ENCODE measurements at regions not wholly inside any gene's neighbourhood (a gene's known extent, or its start where the extent isn't known, plus 50 kb on each side); places are given as distances from the start of the nearest gene placed in this dataset.

DNA sequence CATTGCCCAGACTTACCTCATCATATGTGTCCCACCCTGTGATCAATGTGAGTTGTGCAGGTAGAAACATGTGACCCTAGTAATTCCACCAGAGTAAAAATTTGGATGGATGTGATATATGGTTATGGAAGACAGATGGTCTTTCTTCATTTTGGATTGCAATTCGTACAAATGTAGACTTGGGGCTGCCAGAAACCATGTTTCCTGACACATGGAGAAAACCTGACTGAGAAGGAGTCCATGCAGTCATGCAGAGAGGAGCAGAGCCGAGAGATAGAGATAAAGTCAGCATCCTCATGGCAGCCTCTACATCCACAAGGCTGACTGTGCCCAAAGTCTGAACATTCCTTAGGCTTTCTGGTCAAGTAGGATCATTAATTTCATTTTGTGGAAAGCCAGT, 678.1 kb upstream of the KIRREL3 start:
- H3K36me3 Mint-ChIP-seq (ENCODE audit: unreplicated experiment), result no peaks in the 10 kb centered on the region
- DNase-seq (ENCODE audit: extremely low spot score, unreplicated experiment), result no peak
- TF ChIP-seq, protein P1, sequence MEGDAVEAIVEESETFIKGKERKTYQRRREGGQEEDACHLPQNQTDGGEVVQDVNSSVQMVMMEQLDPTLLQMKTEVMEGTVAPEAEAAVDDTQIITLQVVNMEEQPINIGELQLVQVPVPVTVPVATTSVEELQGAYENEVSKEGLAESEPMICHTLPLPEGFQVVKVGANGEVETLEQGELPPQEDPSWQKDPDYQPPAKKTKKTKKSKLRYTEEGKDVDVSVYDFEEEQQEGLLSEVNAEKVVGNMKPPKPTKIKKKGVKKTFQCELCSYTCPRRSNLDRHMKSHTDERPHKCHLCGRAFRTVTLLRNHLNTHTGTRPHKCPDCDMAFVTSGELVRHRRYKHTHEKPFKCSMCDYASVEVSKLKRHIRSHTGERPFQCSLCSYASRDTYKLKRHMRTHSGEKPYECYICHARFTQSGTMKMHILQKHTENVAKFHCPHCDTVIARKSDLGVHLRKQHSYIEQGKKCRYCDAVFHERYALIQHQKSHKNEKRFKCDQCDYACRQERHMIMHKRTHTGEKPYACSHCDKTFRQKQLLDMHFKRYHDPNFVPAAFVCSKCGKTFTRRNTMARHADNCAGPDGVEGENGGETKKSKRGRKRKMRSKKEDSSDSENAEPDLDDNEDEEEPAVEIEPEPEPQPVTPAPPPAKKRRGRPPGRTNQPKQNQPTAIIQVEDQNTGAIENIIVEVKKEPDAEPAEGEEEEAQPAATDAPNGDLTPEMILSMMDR (IDR thresholded peaks at IDR 0.05), result no peak
- no peak overlapping the region for H3K27ac Mint-ChIP-seq (ENCODE audit: unreplicated experiment)
- peaks cover 6% of the 10 kb centered on the region for H3K27me3 Mint-ChIP-seq (ENCODE audit: unreplicated experiment)
- H3K9me3 Mint-ChIP-seq (ENCODE audit: unreplicated experiment), result no peaks in the 10 kb centered on the region
- H3K4me1 Mint-ChIP-seq (ENCODE audit: unreplicated experiment), result no peaks in the 10 kb centered on the region
- no peak overlapping the region for H3K4me3 Mint-ChIP-seq (ENCODE audit: unreplicated experiment)

DNA sequence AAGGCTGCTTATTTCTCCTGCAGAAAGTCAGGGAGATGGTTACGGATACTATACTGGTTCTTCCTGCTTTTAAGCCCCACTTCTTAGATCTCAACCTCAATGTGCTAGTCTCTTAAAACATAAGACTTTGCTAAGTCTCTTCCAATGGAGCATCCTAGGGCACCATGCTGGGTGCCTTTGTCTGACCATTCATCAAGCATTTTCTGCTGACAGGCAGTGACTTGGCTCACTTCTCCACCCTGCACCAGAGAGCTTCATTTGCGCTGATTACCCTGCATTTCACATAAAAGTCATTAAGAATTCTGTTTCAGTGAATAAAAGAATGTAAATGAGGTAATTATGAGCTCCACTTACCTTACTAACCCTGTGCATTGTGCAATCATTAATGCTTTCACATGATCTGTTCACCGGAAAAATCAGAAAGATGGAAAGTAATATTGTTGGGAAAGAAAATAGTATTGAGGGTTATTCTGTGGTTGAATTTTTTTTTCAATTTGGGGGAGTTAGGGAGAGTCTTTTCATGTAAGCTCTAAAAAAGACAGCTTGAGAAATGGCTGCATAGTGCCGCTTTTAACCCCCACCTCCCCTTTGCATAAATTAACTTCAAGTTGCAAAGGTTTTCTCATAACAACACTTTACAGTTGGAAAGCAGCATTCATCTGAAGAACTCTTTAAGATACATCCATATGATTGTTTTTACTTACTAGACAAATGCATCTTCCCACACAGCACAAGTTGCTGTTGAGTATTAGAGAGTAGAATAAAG, 677.3 kb upstream of the KIRREL3 start:
- H3K27me3 Mint-ChIP-seq (ENCODE audit: unreplicated experiment), result peaks cover 11% of the 10 kb centered on the region

DNA sequence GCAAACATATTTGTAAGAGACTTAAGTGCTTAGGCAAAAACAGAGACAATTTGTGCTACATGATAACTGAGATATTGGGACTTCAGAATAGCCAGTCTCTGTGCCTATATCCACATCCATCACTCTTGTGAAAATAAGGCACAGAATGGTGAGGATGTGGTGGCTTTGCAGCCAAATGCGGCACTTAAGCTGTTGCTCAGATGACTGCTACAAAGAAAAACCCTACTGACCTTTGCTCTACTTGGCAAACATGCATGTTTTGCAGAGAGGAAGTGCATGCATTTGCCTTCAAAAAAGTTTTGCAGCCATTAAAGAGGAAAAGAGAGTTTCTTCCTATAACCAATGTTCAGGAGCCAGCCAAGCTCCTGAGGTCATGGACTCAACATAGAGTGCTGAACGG, 675.0 kb upstream of the KIRREL3 start:
- H3K4me1 Mint-ChIP-seq (ENCODE audit: unreplicated experiment), result no peaks in the 10 kb centered on the region
- no peaks in the 10 kb centered on the region for H3K36me3 Mint-ChIP-seq (ENCODE audit: unreplicated experiment)
- no peak for DNase-seq (ENCODE audit: extremely low spot score, unreplicated experiment)
- no peak overlapping the region for H3K4me3 Mint-ChIP-seq (ENCODE audit: unreplicated experiment)
- H3K27me3 Mint-ChIP-seq (ENCODE audit: unreplicated experiment), result peaks cover 15% of the 10 kb centered on the region
- no peaks in the 10 kb centered on the region for H3K9me3 Mint-ChIP-seq (ENCODE audit: unreplicated experiment)
- TF ChIP-seq, protein P1 (IDR thresholded peaks at IDR 0.05), result no peak
- H3K27ac Mint-ChIP-seq (ENCODE audit: unreplicated experiment), result no peak overlapping the region

More for the DNA sequence above, 677.3 kb upstream of the KIRREL3 start:
- TF ChIP-seq, protein P1 (IDR thresholded peaks at IDR 0.05), result no peak
- DNase-seq (ENCODE audit: extremely low spot score, unreplicated experiment), result no peak
- Mint-ChIP-seq H3K36me3 (ENCODE audit: unreplicated experiment) (no peaks in the 10 kb centered on the region), H3K4me3 (ENCODE audit: unreplicated experiment) (no peak overlapping the region), H3K9me3 (ENCODE audit: unreplicated experiment) (no peaks in the 10 kb centered on the region), H3K4me1 (ENCODE audit: unreplicated experiment) (no peaks in the 10 kb centered on the region), H3K27ac (ENCODE audit: unreplicated experiment) (no peak overlapping the region)

DNA sequence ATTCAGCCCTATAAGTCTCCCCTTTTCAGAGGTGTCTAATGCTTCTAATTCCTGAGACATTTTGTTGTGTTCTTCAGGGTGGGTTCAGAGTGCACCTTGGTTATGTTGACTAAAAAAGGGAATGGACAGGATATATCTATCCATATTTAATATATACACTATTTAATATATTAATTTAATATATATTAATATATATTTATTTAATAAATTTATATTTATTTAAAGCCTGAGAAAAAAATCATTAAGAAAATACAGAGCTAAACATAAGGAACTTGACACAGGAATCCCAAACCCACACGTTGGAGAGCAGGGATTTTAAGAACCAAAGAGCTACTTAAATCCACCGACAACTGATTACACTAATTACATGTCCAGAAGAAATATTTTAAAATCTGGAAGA, 674.2 kb upstream of the KIRREL3 start:
- TF ChIP-seq, protein P1 (IDR thresholded peaks at IDR 0.05), result no peak
- Mint-ChIP-seq H3K9me3 (ENCODE audit: unreplicated experiment) (no peaks in the 10 kb centered on the region), H3K27ac (ENCODE audit: unreplicated experiment) (no peak overlapping the region), H3K36me3 (ENCODE audit: unreplicated experiment) (no peaks in the 10 kb centered on the region), H3K4me3 (ENCODE audit: unreplicated experiment) (no peak overlapping the region), H3K4me1 (ENCODE audit: unreplicated experiment) (no peaks in the 10 kb centered on the region), H3K27me3 (ENCODE audit: unreplicated experiment) (peaks cover 15% of the 10 kb centered on the region)
- no peak for DNase-seq (ENCODE audit: extremely low spot score, unreplicated experiment)

DNA sequence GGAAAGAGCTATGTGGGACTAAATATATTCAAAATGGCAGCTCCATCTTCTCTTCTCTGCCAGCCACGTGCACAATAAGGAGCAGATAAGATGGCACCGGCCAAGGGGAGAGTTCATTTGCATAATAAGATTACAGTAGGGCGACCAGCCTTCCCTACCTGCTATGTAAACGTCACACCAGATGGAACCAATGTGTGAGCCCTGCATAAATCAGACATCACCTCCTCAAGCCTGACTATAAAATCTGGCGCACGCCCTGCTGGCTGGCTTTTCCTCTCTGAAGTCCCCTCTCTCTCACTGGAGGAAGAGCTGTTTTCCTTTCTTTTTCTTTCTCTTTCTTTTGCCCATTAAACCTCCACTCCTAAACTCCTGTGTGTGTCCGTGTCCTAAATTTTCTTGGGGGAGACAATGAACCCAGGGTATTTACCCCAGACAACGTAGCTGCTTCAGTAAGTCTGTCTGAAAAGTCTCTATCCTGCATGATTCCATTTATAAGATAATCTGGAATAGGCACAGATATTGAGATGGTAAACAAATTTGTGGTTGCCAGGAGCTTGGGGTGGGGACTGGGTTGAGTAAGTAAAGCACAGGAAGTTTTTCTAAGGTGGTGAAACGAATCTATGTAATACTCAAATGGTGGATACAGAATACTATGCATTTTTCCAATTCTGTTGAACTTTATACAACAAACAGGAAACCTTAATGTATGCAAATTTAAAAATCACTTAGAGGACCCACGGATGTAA, 670.0 kb upstream of the KIRREL3 start:
- no peak for DNase-seq (ENCODE audit: extremely low spot score, unreplicated experiment)
- Mint-ChIP-seq H3K9me3 (ENCODE audit: unreplicated experiment) (no peaks in the 10 kb centered on the region), H3K36me3 (ENCODE audit: unreplicated experiment) (no peaks in the 10 kb centered on the region), H3K27me3 (ENCODE audit: unreplicated experiment) (peaks cover 9% of the 10 kb centered on the region), H3K27ac (ENCODE audit: unreplicated experiment) (no peak overlapping the region), H3K4me1 (ENCODE audit: unreplicated experiment) (no peaks in the 10 kb centered on the region), H3K4me3 (ENCODE audit: unreplicated experiment) (no peak overlapping the region)
- TF ChIP-seq, protein P1 (IDR thresholded peaks at IDR 0.05), result no peak

Measured in osteocyte (in vitro differentiated cells).